Osteocyte (in vitro differentiated cells): ENCODE measurements at regions not wholly inside any gene's neighbourhood (a gene's known extent, or its start where the extent isn't known, plus 50 kb on each side); places are given as distances from the start of the nearest gene placed in this dataset.

Experiments
- DNase-seq: peaks from one replicate; pipeline ENCODE4 v3.0.0; 2021; ENCODE audit warnings: mixed read lengths; ENCODE audit not compliant: unreplicated experiment; ENCODE audit errors: extremely low spot score
- H3K27ac Mint-ChIP-seq: one replicate; pipeline ENCODE4 v1.8.0; 2021; ENCODE audit warnings: mild to moderate bottlenecking, mixed read lengths; ENCODE audit not compliant: unreplicated experiment
- H3K27me3 Mint-ChIP-seq: one replicate; pipeline ENCODE4 v1.8.0; 2021; ENCODE audit warnings: mixed read lengths; ENCODE audit not compliant: unreplicated experiment
- H3K36me3 Mint-ChIP-seq: one replicate; pipeline ENCODE4 v1.8.0; 2021; ENCODE audit warnings: mixed read lengths; ENCODE audit not compliant: unreplicated experiment
- H3K4me1 Mint-ChIP-seq: one replicate; pipeline ENCODE4 v1.8.0; 2021; ENCODE audit warnings: mixed read lengths; ENCODE audit not compliant: unreplicated experiment
- H3K4me3 Mint-ChIP-seq: one replicate; pipeline ENCODE4 v1.8.0; 2021; ENCODE audit warnings: mild to moderate bottlenecking, moderate library complexity, mixed read lengths; ENCODE audit not compliant: unreplicated experiment
- H3K9me3 Mint-ChIP-seq: one replicate; pipeline ENCODE4 v1.8.0; 2021; ENCODE audit warnings: mixed read lengths; ENCODE audit not compliant: unreplicated experiment
- TF ChIP-seq, protein P1 (sequence below): fragments of 200-600 bp; sonication (generic); IDR thresholded peaks from 2 replicates; pipeline ENCODE4 v1.5.0; 2021; ENCODE audit warnings: antibody characterized with exemption, mild to moderate bottlenecking, moderate library complexity

DNA sequence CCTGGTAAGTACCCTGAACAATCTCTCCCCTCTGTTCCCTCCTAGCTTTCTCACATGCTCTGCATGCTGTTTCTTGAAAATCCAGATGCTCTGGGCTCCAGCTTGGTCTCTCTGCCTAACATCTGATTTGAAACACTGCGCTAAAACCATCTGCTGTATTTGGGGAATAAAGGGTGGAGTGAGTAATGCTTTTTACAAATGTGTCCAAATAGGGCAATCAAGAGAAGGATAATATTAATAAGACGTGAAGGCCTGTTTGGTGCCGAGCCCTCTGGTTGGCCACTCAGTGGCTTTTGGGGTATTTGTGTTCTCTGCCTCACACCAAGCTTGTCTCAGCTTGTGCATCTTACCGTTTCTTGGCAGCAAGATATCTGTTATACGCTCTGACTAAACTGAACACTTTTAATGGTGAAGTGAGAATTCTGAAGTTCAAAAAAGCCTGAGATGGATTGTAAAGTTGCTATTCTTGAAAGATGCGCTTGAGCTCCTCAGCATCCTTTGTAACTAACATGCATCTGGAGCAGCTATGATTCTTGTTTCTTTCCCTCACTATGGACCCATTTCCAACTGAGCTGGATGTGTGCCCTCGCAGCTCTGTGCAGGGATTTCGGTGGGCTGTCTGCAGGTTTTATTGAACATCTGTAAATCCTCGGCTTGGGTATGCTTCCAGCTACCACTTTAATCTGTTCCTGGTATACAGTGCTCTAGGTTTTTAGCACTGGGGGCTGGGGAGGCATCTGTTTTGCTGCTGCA lies 269.4 kb downstream of the RWDD3 start:
- Mint-ChIP-seq H3K27me3 (no peaks in the 10 kb centered on the region), H3K4me1 (no peaks in the 10 kb centered on the region), H3K36me3 (no peaks in the 10 kb centered on the region), H3K27ac (no peak overlapping the region), H3K9me3 (no peaks in the 10 kb centered on the region), H3K4me3 (no peak overlapping the region)
- TF ChIP-seq, protein P1, sequence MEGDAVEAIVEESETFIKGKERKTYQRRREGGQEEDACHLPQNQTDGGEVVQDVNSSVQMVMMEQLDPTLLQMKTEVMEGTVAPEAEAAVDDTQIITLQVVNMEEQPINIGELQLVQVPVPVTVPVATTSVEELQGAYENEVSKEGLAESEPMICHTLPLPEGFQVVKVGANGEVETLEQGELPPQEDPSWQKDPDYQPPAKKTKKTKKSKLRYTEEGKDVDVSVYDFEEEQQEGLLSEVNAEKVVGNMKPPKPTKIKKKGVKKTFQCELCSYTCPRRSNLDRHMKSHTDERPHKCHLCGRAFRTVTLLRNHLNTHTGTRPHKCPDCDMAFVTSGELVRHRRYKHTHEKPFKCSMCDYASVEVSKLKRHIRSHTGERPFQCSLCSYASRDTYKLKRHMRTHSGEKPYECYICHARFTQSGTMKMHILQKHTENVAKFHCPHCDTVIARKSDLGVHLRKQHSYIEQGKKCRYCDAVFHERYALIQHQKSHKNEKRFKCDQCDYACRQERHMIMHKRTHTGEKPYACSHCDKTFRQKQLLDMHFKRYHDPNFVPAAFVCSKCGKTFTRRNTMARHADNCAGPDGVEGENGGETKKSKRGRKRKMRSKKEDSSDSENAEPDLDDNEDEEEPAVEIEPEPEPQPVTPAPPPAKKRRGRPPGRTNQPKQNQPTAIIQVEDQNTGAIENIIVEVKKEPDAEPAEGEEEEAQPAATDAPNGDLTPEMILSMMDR = no peak
- DNase-seq = no peak

DNA sequence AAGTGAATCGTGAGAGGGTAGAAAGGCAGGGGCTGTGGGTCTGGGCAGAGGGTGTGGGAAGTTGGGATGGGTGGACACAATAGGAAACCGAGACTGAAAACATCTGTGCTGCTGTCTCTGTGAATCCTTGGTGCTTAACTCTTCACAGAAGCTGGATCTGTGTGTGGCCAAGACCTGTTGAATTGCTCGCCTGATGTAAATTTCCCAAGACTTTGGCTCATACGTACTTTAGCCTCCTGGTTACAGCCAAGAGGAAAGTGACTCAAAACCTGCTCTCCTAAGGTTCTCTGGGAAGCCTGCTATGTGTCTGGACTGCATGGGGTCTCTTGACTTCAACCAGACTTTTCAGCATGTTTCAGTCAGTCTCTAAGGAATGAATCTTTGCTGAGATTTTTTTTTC lies 270.3 kb downstream of the RWDD3 start:
- H3K9me3 Mint-ChIP-seq = no peaks in the 10 kb centered on the region
- TF ChIP-seq, protein P1 = no peak
- H3K4me1 Mint-ChIP-seq = no peaks in the 10 kb centered on the region
- DNase-seq = no peak
- H3K27ac Mint-ChIP-seq = no peak overlapping the region
- H3K4me3 Mint-ChIP-seq = no peak overlapping the region
- no peaks in the 10 kb centered on the region for H3K27me3 Mint-ChIP-seq
- H3K36me3 Mint-ChIP-seq = no peaks in the 10 kb centered on the region

DNA sequence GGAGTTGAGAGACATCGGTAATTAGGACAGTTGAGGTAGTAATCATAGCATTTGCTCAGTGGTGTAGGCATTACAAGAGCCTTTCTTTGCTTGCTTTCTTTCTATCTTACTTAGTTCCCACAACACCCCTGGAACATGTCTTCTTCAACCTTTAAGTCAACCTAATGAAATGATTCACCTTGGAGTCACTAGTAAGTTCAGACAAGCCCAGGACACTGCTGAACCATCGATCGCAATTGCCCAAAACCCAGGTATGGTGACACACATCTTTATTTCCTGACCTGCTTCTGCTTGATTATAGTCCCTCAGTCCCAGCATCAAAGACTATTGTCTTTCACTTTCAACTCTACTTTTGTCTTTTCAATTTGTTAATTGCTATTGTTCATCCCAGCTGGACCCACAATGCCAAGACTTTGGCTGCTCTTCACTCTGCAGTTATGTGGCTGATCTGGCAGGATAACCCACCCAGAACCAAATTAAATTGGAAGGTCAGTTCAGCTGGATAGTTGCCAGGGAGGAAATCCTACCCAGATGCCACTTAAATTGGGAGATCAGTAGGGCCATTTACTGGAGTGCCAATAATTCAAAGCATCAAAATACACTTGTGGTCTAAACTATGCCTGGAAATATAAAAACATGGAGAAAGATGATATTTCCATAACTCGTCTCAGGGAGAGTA lies 272.9 kb downstream of the RWDD3 start:
- peaks cover 3% of the 10 kb centered on the region for H3K27me3 Mint-ChIP-seq
- H3K4me3 Mint-ChIP-seq = no peak overlapping the region
- no peaks in the 10 kb centered on the region for H3K4me1 Mint-ChIP-seq
- DNase-seq = no peak
- no peaks in the 10 kb centered on the region for H3K9me3 Mint-ChIP-seq
- no peaks in the 10 kb centered on the region for H3K36me3 Mint-ChIP-seq
- TF ChIP-seq, protein P1 = no peak
- no peak overlapping the region for H3K27ac Mint-ChIP-seq

DNA sequence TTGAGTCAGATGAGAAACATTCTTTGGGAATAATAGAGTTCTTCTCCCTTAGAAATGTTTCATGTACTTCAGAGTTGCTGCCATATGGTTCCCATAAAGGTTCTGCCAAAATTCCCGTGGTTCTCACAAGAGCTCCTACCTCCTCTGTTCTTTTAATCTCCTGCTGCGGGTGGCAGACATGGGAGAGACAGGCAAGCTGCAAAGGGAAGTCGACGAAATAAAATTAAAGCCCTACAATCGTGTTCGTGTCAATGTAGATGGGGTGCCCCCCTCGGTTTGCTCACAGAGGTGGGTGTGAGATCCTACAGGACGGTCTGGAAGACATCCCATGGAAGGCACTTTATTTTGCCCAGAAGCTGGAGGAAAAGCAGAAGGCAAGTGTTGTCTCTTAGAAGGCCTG lies 276.0 kb downstream of the RWDD3 start:
- TF ChIP-seq, protein P1 = no peak
- no peak for DNase-seq
- Mint-ChIP-seq H3K27me3 (peaks cover 3% of the 10 kb centered on the region), H3K36me3 (no peaks in the 10 kb centered on the region), H3K4me3 (no peak overlapping the region), H3K4me1 (no peaks in the 10 kb centered on the region), H3K27ac (no peak overlapping the region), H3K9me3 (no peaks in the 10 kb centered on the region)

DNA sequence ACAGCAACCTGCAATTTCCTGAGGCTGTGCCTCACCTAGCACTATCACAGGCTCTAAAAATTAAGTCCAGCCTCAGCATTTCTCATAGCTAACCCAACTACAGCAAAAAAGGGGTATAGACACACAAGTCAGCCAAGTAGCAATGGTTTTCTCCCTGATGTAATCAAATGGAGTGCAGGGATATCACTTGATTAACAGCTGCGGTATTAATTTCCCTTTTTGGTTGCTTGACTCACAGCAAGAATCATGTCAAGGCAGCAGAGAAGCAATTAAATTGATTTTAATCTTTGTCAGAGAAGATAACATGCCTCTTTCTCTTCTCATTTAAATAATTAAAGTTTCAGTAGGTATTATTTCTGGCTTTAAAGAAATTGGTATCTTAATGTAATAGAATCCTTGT lies 278.9 kb downstream of the RWDD3 start:
- DNase-seq = no peak
- TF ChIP-seq, protein P1 = no peak
- H3K27ac Mint-ChIP-seq = no peak overlapping the region
- no peaks in the 10 kb centered on the region for H3K4me1 Mint-ChIP-seq
- H3K4me3 Mint-ChIP-seq = no peak overlapping the region
- H3K9me3 Mint-ChIP-seq = no peaks in the 10 kb centered on the region
- H3K36me3 Mint-ChIP-seq = no peaks in the 10 kb centered on the region
- H3K27me3 Mint-ChIP-seq = peaks cover 6% of the 10 kb centered on the region
